H1 (cell line): ENCODE measurements at regions not wholly inside any gene's neighbourhood (a gene's known extent, or its start where the extent isn't known, plus 50 kb on each side); places are given as distances from the start of the nearest gene placed in this dataset.

ENCODE experiments used
- BACH1 ChIP-seq: IDR thresholded peaks from 2 replicates; pipeline ENCODE4 v1.6.1; 2012; ENCODE audit warnings: low read length, improper control_type of control experiment
- JUN ChIP-seq: IDR thresholded peaks from 2 replicates; pipeline ENCODE4 v1.6.1; 2011; ENCODE audit warnings: low read depth, mild to moderate bottlenecking, improper control_type of control experiment, low read length
- SUZ12 ChIP-seq: fragments of 200-600 bp; sonication (generic); IDR thresholded peaks from 2 replicates; pipeline ENCODE4 v1.6.1; 2012; ENCODE audit warnings: mild to moderate bottlenecking, inconsistent platforms, low read length, moderate library complexity, mixed read lengths
- TF ChIP-seq, protein P1 (sequence below), 3 experiments: IDR thresholded peaks; 1 replicate in 2 of 3; 2 replicates in 1 of 3; pipeline versions ENCODE4 v1.5.1 to v1.6.1; 2011; ENCODE audit warnings: low read length in 3 of 3, mild to moderate bottlenecking in 3 of 3, inconsistent platforms in 2 of 3, low read depth in 1 of 3, moderate library complexity in 1 of 3; ENCODE audit not compliant: insufficient read depth in 1 of 3; ENCODE audit errors: control extremely low read depth in 1 of 3

GRCh38 chr18:44568986-44569385 lies 111.7 kb upstream of the SETBP1 start:
- TF ChIP-seq, protein P1, sequence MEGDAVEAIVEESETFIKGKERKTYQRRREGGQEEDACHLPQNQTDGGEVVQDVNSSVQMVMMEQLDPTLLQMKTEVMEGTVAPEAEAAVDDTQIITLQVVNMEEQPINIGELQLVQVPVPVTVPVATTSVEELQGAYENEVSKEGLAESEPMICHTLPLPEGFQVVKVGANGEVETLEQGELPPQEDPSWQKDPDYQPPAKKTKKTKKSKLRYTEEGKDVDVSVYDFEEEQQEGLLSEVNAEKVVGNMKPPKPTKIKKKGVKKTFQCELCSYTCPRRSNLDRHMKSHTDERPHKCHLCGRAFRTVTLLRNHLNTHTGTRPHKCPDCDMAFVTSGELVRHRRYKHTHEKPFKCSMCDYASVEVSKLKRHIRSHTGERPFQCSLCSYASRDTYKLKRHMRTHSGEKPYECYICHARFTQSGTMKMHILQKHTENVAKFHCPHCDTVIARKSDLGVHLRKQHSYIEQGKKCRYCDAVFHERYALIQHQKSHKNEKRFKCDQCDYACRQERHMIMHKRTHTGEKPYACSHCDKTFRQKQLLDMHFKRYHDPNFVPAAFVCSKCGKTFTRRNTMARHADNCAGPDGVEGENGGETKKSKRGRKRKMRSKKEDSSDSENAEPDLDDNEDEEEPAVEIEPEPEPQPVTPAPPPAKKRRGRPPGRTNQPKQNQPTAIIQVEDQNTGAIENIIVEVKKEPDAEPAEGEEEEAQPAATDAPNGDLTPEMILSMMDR (IDR thresholded peaks at IDR 0.05; ENCODE audit: control extremely low read depth in 1 of 3, insufficient read depth in 1 of 3, low read depth in 1 of 3, low read length in 3 of 3) = no peak
- TF ChIP-seq SUZ12 = no peak
- no peak for TF ChIP-seq BACH1
- no peak for TF ChIP-seq JUN
